GM19438 (cell line): ENCODE measurements at regions not wholly inside any gene's neighbourhood (a gene's known extent, or its start where the extent isn't known, plus 50 kb on each side); places are given as distances from the start of the nearest gene placed in this dataset.

Experiments used
- ATAC-seq: cut with Tn5 transposase; IDR thresholded peaks from one replicate; pipeline ENCODE4 v1.9.1; 2021; ENCODE audit warnings: low read depth; ENCODE audit not compliant: unreplicated experiment

DNA sequence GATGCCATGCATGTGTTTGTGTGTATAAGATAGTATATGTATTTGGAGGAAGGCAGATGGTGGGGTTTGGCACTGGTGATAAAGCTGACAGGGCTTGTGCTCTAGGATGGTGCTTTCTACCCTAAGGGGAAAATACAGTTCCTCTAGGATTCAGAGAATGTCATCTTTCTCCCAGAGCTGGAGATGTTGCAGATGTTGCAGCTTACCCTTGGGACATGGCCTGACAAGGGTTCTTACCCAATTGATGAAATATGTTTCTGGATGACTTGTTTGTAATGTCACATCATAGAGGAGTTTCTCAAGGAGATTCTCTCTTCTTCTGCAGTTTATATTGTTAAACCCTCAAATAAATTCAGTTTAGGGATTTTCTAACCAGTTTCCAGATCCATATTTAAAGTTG lies 52.5 kb upstream of the PITX2 start:
- no peak for ATAC-seq

GRCh38 chr4:110676241-110676640 lies 53.4 kb upstream of the PITX2 start:
- no peak for ATAC-seq

GRCh38 chr4:110678517-110679227 lies 55.8 kb upstream of the PITX2 start:
- ATAC-seq: no peak

DNA sequence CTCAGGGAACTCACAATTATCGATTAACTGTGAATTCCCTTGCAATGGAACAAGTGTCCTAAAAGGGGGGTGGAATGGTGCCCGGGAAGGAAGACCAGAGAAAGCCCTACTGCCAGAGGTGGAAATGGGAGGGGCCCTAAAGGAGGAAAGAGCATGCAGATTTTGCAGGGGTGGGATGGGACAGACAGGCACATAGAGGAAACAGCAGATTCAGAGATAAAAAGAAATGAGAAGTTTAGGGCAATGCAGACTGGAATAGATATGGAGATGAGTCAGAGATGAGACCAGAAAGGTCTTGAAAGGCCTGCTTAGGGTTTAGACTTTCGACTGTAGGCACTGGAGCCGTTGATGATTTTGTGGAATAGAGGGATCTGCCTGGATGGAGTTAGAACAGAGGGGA lies 57.4 kb upstream of the PITX2 start:
- ATAC-seq: no peak

DNA sequence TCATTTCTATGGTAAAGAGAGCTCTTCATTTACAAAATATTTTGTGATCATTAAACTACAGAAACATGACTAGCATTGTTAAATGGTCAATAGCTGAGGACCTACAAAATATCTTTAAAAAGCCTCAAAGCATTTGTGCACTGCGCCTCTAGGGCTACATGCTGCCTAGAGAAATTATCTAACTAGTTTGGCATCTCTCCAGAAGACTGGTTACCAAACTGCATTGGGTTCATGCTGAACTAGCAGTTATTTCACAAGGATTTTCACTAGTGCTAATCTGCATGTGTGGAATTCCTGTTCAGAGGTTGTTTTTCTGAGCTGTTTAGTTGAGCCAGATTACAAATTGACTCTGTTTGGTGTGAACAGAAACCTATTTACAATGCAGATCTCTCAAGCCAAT lies 58.5 kb upstream of the PITX2 start:
- ATAC-seq: no peak

DNA sequence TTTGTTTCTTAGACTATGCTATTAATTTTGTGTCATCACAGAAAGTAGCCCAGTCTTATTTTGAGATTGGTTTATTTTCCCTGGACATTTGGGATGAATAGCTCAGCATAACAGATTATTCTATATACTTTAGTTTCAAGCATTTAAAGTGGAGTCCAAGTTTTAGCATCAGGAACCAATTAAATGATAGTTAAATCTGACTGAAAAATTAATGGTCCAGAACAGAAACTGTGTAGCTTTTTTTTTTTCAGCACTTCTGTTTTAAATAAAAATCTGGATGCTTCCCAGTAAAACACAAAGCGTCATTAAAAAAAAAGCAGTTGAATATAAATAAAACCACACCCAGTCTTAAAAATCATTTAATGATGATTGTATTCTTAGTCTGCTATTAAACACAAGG lies 59.4 kb upstream of the PITX2 start:
- no peak for ATAC-seq

DNA sequence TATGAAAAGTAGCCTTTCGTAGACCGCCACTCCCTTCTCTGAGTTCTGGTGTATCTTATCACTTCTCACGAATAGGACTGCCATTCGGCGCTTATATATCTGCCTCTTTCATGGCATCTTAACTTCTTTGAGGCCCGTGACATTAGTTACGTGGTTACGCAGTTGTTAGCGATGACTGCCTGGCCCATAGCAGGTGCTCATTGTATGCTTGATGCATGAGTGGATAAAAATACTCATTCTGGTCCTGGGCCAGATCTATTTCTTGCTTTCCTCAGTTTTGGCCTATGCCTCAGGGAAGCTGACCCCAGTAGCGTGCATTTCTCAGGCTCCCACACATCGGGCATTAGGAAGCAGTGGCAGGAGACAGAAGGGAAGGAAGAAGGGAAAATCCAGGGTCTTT lies 60.7 kb upstream of the PITX2 start:
- no peak for ATAC-seq

DNA sequence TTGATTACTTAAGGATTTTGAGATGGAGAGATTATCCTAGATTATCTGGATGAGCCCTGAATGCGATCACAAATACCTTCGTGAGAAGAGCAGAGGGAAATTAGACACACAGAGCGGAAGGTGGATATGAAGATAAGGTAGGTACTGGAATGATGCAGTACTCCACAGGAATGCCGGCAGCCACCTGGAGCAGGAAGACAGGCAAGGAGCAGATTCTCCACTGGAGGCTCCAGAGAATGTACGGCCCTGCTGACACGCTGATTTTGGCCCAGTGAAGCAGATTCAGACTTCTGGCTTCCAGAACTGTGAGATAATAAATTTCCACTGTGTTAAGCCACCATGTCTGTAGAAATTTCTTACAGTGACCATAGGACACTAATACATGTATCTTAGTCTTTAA lies 79.4 kb upstream of the PITX2 start:
- ATAC-seq: no peak

DNA sequence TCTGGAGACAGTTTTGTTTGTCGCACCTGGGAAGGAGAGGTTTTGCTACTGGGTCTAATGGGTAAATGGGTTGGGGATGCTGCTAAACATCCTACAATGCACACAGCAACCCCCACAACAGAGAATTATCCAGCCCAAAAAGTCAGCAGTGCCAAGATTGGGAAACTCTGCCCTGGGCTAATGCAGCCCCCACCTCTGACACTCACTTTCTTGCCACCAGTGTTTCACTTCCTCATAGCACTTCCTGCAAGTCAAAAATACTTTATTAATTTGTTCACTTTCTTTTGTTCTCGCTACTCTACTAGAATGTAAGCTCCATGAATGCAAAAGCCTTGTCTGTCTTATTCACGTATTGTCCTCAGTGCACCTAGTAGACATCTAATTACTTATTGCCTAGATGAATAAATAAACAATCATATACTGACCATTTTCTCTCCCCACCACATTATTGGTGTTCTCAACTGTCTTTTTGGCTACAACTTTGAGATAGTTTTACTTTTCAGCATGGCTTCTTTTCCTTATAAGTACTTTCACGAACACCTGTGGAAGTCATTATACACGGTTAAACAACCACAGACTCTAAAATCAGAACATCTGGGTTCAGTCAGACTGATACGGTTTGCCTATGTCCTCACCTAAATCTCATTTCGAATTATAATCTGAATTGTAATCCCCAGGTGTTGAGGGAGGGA lies 82.0 kb upstream of the PITX2 start:
- ATAC-seq: peak; percentile 88

GRCh38 chr4:110705440-110705782 lies 82.5 kb upstream of the PITX2 start:
- ATAC-seq: no peak

GRCh38 chr4:110710070-110710469 lies 87.2 kb upstream of the PITX2 start:
- ATAC-seq: no peak

DNA sequence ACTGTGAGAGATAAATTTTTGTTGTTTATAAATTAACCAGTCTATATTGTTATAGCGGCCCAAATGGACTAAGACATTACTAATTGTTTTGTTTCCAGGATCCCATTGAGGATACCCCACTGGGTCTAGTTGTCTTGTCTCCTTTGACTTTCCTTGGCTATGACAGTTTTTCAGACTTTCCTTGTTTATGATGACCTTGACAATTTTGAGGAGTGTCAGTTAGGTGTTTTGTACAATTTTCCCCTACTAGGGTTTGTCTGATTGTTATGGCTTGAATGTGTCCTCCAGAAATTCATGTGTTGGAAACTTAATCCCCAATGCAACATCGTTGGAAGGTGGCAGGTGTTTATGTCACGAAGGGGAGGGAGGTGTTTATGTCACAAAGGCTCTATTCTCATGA lies 89.6 kb upstream of the PITX2 start:
- ATAC-seq: no peak

- no peak for ATAC-seq
These were observed 107.4 kb upstream of the PITX2 start for GRCh38 chr4:110730318-110730717.

- ATAC-seq: no peak
These were observed 111.0 kb upstream of the PITX2 start for GRCh38 chr4:110733901-110734300.

DNA sequence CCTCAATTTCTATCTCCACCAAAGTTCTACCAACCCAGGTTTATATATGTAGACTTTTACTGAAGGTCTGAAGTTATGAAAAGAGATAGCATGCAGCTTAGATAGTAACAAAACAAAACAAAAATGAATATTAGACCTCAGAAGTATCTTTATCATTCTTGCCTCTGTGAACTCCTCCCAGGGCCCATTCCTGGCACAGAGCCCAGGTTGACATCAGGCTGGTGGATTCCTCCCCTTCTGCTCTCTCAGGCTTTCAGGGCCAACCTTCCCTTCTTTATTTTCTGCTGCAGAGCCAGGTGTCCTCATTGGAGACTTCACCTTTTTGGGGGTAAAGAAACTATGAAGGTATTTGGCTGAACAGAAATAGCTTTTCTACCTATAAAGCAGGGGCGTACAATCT lies 112.8 kb upstream of the PITX2 start:
- no peak for ATAC-seq

DNA sequence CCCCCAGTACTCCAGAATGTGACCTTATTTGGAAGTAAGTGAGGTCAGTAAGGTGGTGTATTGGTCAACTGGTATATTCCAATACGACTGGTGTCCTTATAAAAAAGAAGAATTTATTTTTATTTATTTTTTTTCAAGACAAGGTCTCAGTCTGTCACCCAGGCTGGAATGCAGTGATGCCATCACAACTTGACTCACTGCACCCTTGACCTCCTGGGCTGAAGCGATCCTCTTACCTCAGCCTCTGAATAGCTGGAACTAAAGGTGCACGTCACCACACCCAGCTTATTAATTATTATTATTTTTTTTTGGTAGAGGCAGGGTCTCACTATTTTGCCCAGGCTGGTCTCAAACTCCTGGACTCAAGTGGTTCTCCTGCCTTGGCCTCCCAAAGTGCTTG lies 115.1 kb upstream of the PITX2 start:
- ATAC-seq: no peak

GRCh38 chr4:110742143-110742542 lies 119.3 kb upstream of the PITX2 start:
- ATAC-seq: no peak

DNA sequence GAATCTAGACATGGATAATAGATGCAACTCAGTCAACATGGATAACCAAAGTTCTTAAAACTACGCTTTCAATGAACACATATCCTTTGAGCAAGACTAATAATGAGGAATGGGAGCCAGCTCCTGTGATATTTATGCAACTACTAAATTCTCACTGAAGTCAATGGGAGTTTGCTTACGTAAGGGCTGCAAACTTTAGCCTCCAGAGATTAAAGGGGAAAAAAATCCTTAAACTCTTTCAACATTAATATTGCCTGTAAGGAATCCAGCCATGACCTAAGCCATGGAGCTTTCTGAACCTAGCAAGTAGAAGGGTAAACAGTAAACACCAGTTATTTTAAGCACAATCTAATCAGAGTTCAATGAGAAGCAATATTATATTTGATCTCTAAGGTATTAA lies 125.2 kb upstream of the PITX2 start:
- ATAC-seq: no peak

DNA sequence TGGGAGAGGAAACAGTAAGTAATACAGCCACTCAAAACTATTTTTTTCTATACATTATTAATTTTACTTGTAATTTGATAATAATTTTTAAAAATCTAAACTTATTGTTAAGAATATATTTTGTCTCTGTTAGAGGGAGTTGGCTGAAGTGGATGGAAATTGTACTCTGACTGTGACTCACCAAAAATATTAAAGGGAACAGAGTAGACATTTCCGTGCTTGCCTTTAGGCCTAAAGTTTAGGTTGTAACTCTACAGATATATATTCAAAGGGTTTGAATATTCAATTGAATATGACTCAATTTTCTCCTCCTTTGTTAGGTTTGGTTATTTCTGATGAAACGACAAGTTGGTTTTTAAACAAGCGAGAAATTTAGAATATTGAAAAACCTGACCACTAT lies 128.3 kb upstream of the PITX2 start:
- no peak for ATAC-seq

GRCh38 chr4:110751986-110752385 lies 129.1 kb upstream of the PITX2 start:
- no peak for ATAC-seq

DNA sequence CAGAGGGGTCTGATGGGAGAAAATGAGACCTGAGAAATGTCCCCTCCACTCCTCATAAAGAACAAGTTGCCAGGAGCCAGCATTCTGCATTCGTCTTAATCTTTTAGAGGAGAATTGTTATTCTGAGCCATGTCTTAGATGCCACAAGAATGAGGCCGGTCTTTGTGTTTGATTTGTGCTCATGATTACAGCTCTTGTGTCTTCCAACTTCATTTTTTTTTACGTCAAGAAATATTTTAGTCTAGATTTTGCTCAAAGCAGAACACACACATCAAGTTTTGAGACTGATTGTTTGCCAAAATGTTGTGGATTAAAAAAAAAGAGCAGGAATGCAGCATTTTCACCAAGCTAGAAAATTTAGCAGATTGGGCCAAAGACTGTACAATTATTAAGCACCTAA lies 130.6 kb upstream of the PITX2 start:
- ATAC-seq: no peak

- ATAC-seq: no peak
These were observed 131.8 kb upstream of the PITX2 start for GRCh38 chr4:110754716-110755115.

DNA sequence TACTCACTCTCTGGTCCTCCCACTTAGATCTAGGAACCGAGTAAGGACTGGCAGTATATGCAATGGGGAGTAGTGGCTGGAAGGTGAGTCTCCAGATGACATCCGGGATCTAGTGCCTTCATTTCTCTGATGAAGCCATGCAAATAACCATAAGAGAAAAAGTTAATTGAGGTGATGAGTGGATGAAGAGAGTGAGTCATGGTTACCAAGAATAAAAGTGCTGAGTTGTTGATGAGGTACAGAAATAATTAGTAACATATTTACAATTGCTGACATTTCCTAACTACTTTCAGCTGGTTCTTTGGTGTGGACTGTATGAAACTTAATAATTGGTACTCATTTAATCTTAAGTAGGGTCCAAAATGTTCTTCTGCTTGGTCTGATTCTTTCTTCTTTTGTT lies 146.7 kb upstream of the PITX2 start:
- ATAC-seq: no peak
